ENCODE measurements at regions not wholly inside any gene's neighbourhood (a gene's known extent, or its start where the extent isn't known, plus 50 kb on each side); places are given as distances from the start of the nearest gene placed in this dataset.

DNA sequence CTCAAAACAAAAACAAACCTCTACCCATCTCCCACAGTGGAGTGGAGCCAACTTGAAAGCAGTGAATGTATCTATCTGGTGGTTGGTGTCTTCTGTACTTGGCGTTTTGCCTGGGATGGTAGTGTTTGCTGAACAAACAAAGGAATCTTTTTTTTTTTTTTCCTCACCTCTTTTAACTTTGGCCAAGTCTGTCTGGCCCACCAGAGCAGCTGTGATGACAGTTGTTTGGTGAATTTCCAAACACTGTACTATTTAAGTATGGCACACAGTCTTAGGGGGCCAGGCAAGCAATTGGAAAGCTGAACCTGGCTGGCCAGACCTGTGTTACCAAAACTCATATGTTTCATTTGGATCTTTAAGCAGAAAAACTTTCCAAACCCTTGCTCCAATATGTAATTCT, 101.8 kb upstream of the CDH13 start (continued):
- TF ChIP-seq RBM39 (IDR thresholded peaks at IDR 0.05; ENCODE audit: low read depth, low read length, poor library complexity, severe bottlenecking) (no peak), ZBTB7B (CRISPR knock-in tag; IDR thresholded peaks at IDR 0.05) (0 out of 2 replicates have a peak, but pooled peaks have one; percentile 61), FOSL2 (CRISPR knock-in tag; IDR thresholded peaks at IDR 0.05) (peak; percentile 39; the same call in 1 of the 2 replicates), ATAD3A (CRISPR knock-in tag; IDR thresholded peaks at IDR 0.05) (no peak), ZNF24 (IDR thresholded peaks at IDR 0.05) (no peak), ZNF256 (CRISPR knock-in tag; conservative IDR thresholded peaks at IDR 0.05) (no peak), HDAC1 (CRISPR knock-in tag; IDR thresholded peaks at IDR 0.05) (0 out of 2 replicates have a peak, but pooled peaks have one; percentile 30), NFIC (IDR thresholded peaks at IDR 0.05; ENCODE audit: low read length) (0 out of 2 replicates have a peak, but pooled peaks have one; percentile 54), FOXJ3 (CRISPR knock-in tag; IDR thresholded peaks at IDR 0.05; ENCODE audit: borderline replicate concordance) (peak; percentile 52; the same call in 1 of the 2 replicates), PPARG (CRISPR knock-in tag; conservative IDR thresholded peaks at IDR 0.05) (0 out of 2 replicates have a peak, but pooled peaks have one; percentile 30), MED1 (CRISPR knock-in tag; IDR thresholded peaks at IDR 0.05) (no peak), NCOA2 (CRISPR knock-in tag; IDR thresholded peaks at IDR 0.05) (peak; percentile 41), ZNF121 (CRISPR knock-in tag; IDR thresholded peaks at IDR 0.05) (peak; percentile 74), ZNF629 (CRISPR knock-in tag; conservative IDR thresholded peaks at IDR 0.05) (no peak), ZNF674 (CRISPR knock-in tag; IDR thresholded peaks at IDR 0.05; ENCODE audit: low read depth) (no peak), SMARCC2 (IDR thresholded peaks at IDR 0.05) (no peak), GATAD2A (CRISPR knock-in tag; IDR thresholded peaks at IDR 0.05) (peak; percentile 69), ZNF644 (CRISPR knock-in tag; IDR thresholded peaks at IDR 0.05; ENCODE audit: low read depth) (peak; percentile 83), BCL6 (CRISPR knock-in tag; IDR thresholded peaks at IDR 0.05) (peak; percentile 46)
- TF ChIP-seq, protein P1, sequence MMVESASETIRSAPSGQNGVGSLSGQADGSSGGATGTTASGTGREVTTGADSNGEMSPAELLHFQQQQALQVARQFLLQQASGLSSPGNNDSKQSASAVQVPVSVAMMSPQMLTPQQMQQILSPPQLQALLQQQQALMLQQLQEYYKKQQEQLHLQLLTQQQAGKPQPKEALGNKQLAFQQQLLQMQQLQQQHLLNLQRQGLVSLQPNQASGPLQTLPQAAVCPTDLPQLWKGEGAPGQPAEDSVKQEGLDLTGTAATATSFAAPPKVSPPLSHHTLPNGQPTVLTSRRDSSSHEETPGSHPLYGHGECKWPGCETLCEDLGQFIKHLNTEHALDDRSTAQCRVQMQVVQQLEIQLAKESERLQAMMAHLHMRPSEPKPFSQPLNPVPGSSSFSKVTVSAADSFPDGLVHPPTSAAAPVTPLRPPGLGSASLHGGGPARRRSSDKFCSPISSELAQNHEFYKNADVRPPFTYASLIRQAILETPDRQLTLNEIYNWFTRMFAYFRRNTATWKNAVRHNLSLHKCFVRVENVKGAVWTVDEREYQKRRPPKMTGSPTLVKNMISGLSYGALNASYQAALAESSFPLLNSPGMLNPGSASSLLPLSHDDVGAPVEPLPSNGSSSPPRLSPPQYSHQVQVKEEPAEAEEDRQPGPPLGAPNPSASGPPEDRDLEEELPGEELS (CRISPR knock-in tag; IDR thresholded peaks at IDR 0.05): peak; percentile 50
- TF ChIP-seq, protein P2, sequence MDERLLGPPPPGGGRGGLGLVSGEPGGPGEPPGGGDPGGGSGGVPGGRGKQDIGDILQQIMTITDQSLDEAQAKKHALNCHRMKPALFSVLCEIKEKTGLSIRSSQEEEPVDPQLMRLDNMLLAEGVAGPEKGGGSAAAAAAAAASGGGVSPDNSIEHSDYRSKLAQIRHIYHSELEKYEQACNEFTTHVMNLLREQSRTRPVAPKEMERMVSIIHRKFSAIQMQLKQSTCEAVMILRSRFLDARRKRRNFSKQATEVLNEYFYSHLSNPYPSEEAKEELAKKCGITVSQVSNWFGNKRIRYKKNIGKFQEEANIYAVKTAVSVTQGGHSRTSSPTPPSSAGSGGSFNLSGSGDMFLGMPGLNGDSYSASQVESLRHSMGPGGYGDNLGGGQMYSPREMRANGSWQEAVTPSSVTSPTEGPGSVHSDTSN (CRISPR knock-in tag; IDR thresholded peaks at IDR 0.05): no peak
- TF ChIP-seq, protein P3, sequence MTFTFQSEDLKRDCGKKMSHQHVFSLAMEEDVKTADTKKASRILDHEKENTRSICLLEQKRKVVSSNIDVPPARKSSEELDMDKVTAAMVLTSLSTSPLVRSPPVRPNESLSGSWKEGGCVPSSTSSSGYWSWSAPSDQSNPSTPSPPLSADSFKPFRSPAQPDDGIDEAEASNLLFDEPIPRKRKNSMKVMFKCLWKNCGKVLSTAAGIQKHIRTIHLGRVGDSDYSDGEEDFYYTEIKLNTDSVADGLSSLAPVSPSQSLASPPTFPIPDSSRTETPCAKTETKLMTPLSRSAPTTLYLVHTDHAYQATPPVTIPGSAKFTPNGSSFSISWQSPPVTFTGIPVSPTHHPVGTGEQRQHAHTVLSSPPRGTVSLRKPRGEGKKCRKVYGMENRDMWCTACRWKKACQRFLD (CRISPR knock-in tag; IDR thresholded peaks at IDR 0.05; ENCODE audit: borderline replicate concordance): no peak
- TF ChIP-seq, protein P4, sequence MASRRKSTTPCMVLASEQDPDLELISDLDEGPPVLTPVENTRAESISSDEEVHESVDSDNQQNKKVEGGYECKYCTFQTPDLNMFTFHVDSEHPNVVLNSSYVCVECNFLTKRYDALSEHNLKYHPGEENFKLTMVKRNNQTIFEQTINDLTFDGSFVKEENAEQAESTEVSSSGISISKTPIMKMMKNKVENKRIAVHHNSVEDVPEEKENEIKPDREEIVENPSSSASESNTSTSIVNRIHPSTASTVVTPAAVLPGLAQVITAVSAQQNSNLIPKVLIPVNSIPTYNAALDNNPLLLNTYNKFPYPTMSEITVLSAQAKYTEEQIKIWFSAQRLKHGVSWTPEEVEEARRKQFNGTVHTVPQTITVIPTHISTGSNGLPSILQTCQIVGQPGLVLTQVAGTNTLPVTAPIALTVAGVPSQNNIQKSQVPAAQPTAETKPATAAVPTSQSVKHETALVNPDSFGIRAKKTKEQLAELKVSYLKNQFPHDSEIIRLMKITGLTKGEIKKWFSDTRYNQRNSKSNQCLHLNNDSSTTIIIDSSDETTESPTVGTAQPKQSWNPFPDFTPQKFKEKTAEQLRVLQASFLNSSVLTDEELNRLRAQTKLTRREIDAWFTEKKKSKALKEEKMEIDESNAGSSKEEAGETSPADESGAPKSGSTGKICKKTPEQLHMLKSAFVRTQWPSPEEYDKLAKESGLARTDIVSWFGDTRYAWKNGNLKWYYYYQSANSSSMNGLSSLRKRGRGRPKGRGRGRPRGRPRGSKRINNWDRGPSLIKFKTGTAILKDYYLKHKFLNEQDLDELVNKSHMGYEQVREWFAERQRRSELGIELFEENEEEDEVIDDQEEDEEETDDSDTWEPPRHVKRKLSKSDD (CRISPR knock-in tag; IDR thresholded peaks at IDR 0.05; ENCODE audit: low read depth): no peak
